Lung (tissue), 11 donors: ENCODE measurements at regions not wholly inside any gene's neighbourhood (a gene's known extent, or its start where the extent isn't known, plus 50 kb on each side); places are given as distances from the start of the nearest gene placed in this dataset.
"Not testable (repeated sequence)": the region's sequence is repeated elsewhere in the genome, so short reads cannot be mapped to it uniquely, and the experiment has no call there.

Experiments
- ATAC-seq: fragments of 200-7000 bp; cut with Tn5 transposase; one replicate; pipeline ENCODE4 v1.9.1; 2020; ENCODE audit warnings: moderate number of reproducible peaks; ENCODE audit not compliant: insufficient read depth, low FRiP score
- DNase-seq, 3 donors: peaks; one replicate each; pipeline ENCODE4 v3.0.0-alpha.2; 2013 to 2017
- H3K27ac ChIP-seq, 2 donors: one replicate each; pipeline ENCODE4 v1.5.1; 2013; ENCODE audit warnings: mild to moderate bottlenecking in 2 of 2, moderate library complexity in 2 of 2, control low read depth in 1 of 2, inconsistent platforms in 1 of 2, low read depth in 1 of 2, low read length in 1 of 2
- H3K27me3 ChIP-seq, 3 donors: one replicate each; pipeline ENCODE4 v1.5.1; 2013; ENCODE audit warnings: low read length in 2 of 3; ENCODE audit not compliant: control insufficient read depth in 3 of 3, insufficient read depth in 3 of 3
- H3K36me3 ChIP-seq, 4 donors: one replicate each; pipeline ENCODE4 v1.5.1; 2013; ENCODE audit warnings: low read length in 4 of 4, mild to moderate bottlenecking in 1 of 4, moderate library complexity in 1 of 4; ENCODE audit not compliant: control insufficient read depth in 4 of 4, insufficient read depth in 4 of 4
- H3K4me1 ChIP-seq, 5 donors: one replicate each; pipeline ENCODE4 v1.5.1; 2013; ENCODE audit warnings: low read length in 5 of 5, mild to moderate bottlenecking in 2 of 5, moderate library complexity in 1 of 5; ENCODE audit not compliant: control insufficient read depth in 5 of 5, insufficient read depth in 5 of 5
- H3K4me3 ChIP-seq: one replicate; pipeline ENCODE4 v1.5.1; 2013; ENCODE audit warnings: mild to moderate bottlenecking, control low read depth, moderate library complexity
- H3K9ac ChIP-seq, 2 donors: one replicate each; pipeline ENCODE4 v1.5.1; 2013; ENCODE audit warnings: low read length in 2 of 2, control low read depth in 1 of 2; ENCODE audit not compliant: insufficient read depth in 1 of 2
- H3K9me3 ChIP-seq, 4 donors: one replicate each; pipeline ENCODE4 v1.5.1; 2013; ENCODE audit warnings: low read length in 3 of 4, mild to moderate bottlenecking in 1 of 4, moderate library complexity in 1 of 4; ENCODE audit not compliant: control insufficient read depth in 4 of 4, insufficient read depth in 3 of 4
- WGBS, 2 donors: extraction: QIAGEN DNeasy Blood & Tissue Kit; methylation state at CpG; one replicate each; pipeline ENCODE4 v1.1.7; 2013; 5-methylcytosine and 5-hydroxymethylcytosine counted together
- TF ChIP-seq, protein P1 (sequence below): IDR thresholded peaks from 2 replicates; pipeline ENCODE4 v1.5.1; 2012; ENCODE audit warnings: mild to moderate bottlenecking; ENCODE audit errors: control extremely low read depth, extremely low read depth
- donor health status: control.
- donor health status: control.
- donor health status: Bipolar disorder and iron deficiency.
- donor health status: healthy.
- donor health status: DM: yes; HTN: yes; CAD: no.

- Histone ChIP-seq H3K27me3 (no peaks in the 10 kb centered on the region), H3K27ac (no peak overlapping the region), H3K9ac (no peak overlapping the region), H3K9me3 (no peaks in the 10 kb centered on the region), H3K4me3 (no peak overlapping the region), H3K36me3 (no peaks in the 10 kb centered on the region), H3K4me1 (peaks cover 0 to 2% (median 0%) of the 10 kb centered on the region in 5 donors)
- no peak for ATAC-seq
- TF ChIP-seq, protein P1, sequence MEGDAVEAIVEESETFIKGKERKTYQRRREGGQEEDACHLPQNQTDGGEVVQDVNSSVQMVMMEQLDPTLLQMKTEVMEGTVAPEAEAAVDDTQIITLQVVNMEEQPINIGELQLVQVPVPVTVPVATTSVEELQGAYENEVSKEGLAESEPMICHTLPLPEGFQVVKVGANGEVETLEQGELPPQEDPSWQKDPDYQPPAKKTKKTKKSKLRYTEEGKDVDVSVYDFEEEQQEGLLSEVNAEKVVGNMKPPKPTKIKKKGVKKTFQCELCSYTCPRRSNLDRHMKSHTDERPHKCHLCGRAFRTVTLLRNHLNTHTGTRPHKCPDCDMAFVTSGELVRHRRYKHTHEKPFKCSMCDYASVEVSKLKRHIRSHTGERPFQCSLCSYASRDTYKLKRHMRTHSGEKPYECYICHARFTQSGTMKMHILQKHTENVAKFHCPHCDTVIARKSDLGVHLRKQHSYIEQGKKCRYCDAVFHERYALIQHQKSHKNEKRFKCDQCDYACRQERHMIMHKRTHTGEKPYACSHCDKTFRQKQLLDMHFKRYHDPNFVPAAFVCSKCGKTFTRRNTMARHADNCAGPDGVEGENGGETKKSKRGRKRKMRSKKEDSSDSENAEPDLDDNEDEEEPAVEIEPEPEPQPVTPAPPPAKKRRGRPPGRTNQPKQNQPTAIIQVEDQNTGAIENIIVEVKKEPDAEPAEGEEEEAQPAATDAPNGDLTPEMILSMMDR: no peak
- WGBS, 2 donors: 85% methylated on average over 6 of the region's 6 CpGs
- DNase-seq: no peak
Observed at GRCh38 chr7:91434836-91435235, 170.6 kb downstream of the FZD1 start.

DNA sequence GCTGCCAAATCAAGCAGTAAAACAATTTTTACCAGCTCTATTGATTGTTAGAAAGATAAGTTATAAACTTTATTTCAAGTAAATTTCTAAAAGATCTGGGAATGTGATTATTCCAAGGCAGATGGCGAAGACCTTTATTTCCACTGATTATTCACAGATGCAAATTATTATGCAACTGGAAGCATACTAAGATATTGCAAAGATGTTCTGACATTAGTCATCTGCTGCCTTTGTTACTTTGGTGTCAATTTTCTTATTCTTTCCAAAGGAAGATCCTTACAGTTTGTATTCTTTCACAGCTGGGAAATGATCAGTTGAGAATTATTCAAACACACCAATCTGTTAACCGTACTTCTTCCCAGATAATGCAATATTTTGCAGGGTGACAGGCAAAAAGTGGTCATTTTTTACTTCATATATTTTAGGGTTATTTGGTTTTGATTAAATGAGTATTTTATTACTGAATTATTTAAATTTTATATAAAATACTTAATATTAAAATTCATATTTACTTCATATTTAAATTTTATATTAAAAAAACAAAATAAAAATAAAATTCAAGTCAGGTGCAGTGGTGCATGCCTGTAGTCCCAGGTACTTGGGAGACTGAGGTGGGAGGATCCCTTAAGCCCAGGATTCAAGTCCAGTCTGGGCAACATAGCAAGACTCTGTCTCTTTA, 171.3 kb downstream of the FZD1 start:
- H3K27me3 ChIP-seq: no peaks in the 10 kb centered on the region
- 91 to 92% methylated on average over 2 of the region's 2 CpGs for WGBS, 2 donors
- no peaks in the 10 kb centered on the region for H3K9me3 ChIP-seq
- no peak overlapping the region for H3K9ac ChIP-seq
- ATAC-seq (no peak), DNase-seq (no peak)
- TF ChIP-seq, protein P1: no peak
- no peak overlapping the region for H3K27ac ChIP-seq
- H3K36me3 ChIP-seq: no peaks in the 10 kb centered on the region
- peaks cover 0 to 2% (median 0%) of the 10 kb centered on the region in 5 donors for H3K4me1 ChIP-seq
- H3K4me3 ChIP-seq: no peak overlapping the region

GRCh38 chr7:91436655-91437054, 172.4 kb downstream of the FZD1 start:
- no peak overlapping the region for H3K27ac ChIP-seq
- peaks cover 0 to 2% (median 0%) of the 10 kb centered on the region in 5 donors for H3K4me1 ChIP-seq
- DNase-seq (peak in 2 of 3 donors; percentile 1 to 20), ATAC-seq (no peak)
- no peak overlapping the region for H3K4me3 ChIP-seq
- H3K36me3 ChIP-seq: no peaks in the 10 kb centered on the region
- TF ChIP-seq, protein P1: no peak
- peaks cover 0 to 6% (median 0%) of the 10 kb centered on the region in 4 donors for H3K9me3 ChIP-seq
- 59 to 75% methylated on average over 5 of the region's 5 CpGs for WGBS, 2 donors
- H3K27me3 ChIP-seq: no peaks in the 10 kb centered on the region
- H3K9ac ChIP-seq: no peak overlapping the region

DNA sequence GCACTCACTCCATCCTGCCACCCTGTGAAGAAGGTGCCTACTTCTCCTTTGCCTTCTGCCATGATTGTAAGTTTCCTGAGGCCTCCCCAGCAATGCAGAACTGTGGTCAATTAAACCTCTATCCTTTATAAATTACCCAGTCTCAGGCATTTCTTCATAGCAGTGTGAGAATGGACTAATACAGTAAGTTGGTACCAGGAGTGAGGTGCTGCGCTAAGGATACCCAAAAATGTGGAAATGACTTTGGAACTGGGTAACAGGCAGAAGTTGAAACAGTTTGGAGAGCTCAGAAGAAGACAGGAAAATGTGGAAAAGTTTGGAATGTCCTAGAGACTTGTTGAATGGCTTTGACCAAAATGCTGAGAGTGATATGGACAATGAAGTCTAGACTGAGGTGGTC, 176.0 kb downstream of the FZD1 start:
- not testable (repeated sequence) for H3K27me3 ChIP-seq, H3K4me3 ChIP-seq, ATAC-seq, H3K27ac ChIP-seq, H3K4me1 ChIP-seq, H3K9ac ChIP-seq, DNase-seq, H3K36me3 ChIP-seq, H3K9me3 ChIP-seq
- 96 to 97% methylated on average over 1 of the region's 1 CpG for WGBS, 2 donors
